ENCODE measurements at regions not wholly inside any gene's neighbourhood (a gene's known extent, or its start where the extent isn't known, plus 50 kb on each side); places are given as distances from the start of the nearest gene placed in this dataset.

GRCh38 chr16:54812229-54812628, 118.4 kb upstream of the IRX5 start:
- FAIRE-seq (no peak), DNase-seq (ENCODE audit: low spot score) (no peak)

- FAIRE-seq (no peak), DNase-seq (ENCODE audit: low spot score) (no peak)
These were observed 121.8 kb upstream of the IRX5 start for GRCh38 chr16:54808890-54809289.

- FAIRE-seq (no peak), DNase-seq (ENCODE audit: low spot score) (no peak)
These were observed 123.7 kb upstream of the IRX5 start for GRCh38 chr16:54806881-54807360.

- FAIRE-seq (no peak), DNase-seq (ENCODE audit: low spot score) (no peak)
These were observed 124.3 kb upstream of the IRX5 start for GRCh38 chr16:54806378-54806777.

GRCh38 chr16:54805648-54806047, 125.0 kb upstream of the IRX5 start:
- FAIRE-seq: no peak
- DNase-seq (ENCODE audit: low spot score): no peak

- no peak for FAIRE-seq
These were observed 129.4 kb upstream of the IRX5 start for GRCh38 chr16:54801057-54801844.

GRCh38 chr16:54798267-54798666, 132.4 kb upstream of the IRX5 start:
- DNase-seq (ENCODE audit: low spot score) (no peak), FAIRE-seq (no peak)

More at GRCh38 chr16:54801057-54801844, 129.4 kb upstream of the IRX5 start:
- DNase-seq (ENCODE audit: low spot score): no peak

GRCh38 chr16:54796211-54796610, 134.5 kb upstream of the IRX5 start:
- DNase-seq (ENCODE audit: low spot score): no peak
- no peak for FAIRE-seq

- DNase-seq (ENCODE audit: low spot score) (no peak), FAIRE-seq (no peak)
These were observed 137.9 kb upstream of the IRX5 start for GRCh38 chr16:54792811-54793210.

GRCh38 chr16:54787045-54787444, 143.6 kb upstream of the IRX5 start:
- no peak for FAIRE-seq
- no peak for DNase-seq (ENCODE audit: low spot score)

- no peak for FAIRE-seq
- DNase-seq (ENCODE audit: low spot score): no peak
These were observed 146.7 kb upstream of the IRX5 start for GRCh38 chr16:54783980-54784379.

- FAIRE-seq: no peak
These were observed 147.4 kb upstream of the IRX5 start for GRCh38 chr16:54783226-54783625.

GRCh38 chr16:54780266-54780665, 150.4 kb upstream of the IRX5 start:
- FAIRE-seq (no peak), DNase-seq (ENCODE audit: low spot score) (no peak)

More at GRCh38 chr16:54783226-54783625, 147.4 kb upstream of the IRX5 start:
- DNase-seq (ENCODE audit: low spot score): no peak

GRCh38 chr16:54779549-54779948, 151.1 kb upstream of the IRX5 start:
- FAIRE-seq: no peak
- no peak for DNase-seq (ENCODE audit: low spot score)

GRCh38 chr16:54774768-54775167, 155.9 kb upstream of the IRX5 start:
- DNase-seq (ENCODE audit: low spot score) (no peak), FAIRE-seq (no peak)

GRCh38 chr16:54772400-54772799, 158.3 kb upstream of the IRX5 start:
- DNase-seq (ENCODE audit: low spot score) (no peak), FAIRE-seq (no peak)

GRCh38 chr16:54766355-54766754, 164.3 kb upstream of the IRX5 start:
- no peak for FAIRE-seq

GRCh38 chr16:54750249-54750648, 180.4 kb upstream of the IRX5 start:
- FAIRE-seq: no peak
- DNase-seq (ENCODE audit: low spot score): no peak

More at GRCh38 chr16:54766355-54766754, 164.3 kb upstream of the IRX5 start:
- no peak for DNase-seq (ENCODE audit: low spot score)

- DNase-seq (ENCODE audit: low spot score): no peak
- FAIRE-seq: no peak
These were observed 182.0 kb upstream of the IRX5 start for GRCh38 chr16:54748611-54749190.

- DNase-seq (ENCODE audit: low spot score) (no peak), FAIRE-seq (no peak)
These were observed 184.1 kb upstream of the IRX5 start for GRCh38 chr16:54746596-54746995.

GRCh38 chr16:54744998-54745397, 185.7 kb upstream of the IRX5 start:
- FAIRE-seq (no peak), DNase-seq (ENCODE audit: low spot score) (no peak)

- DNase-seq (ENCODE audit: low spot score) (no peak), FAIRE-seq (no peak)
These were observed 188.2 kb upstream of the IRX5 start for GRCh38 chr16:54742436-54742835.

- no peak for DNase-seq (ENCODE audit: low spot score)
- no peak for FAIRE-seq
These were observed 191.3 kb upstream of the IRX5 start for GRCh38 chr16:54739381-54739780.
